HG03095 (cell line): ENCODE measurements at regions not wholly inside any gene's neighbourhood (a gene's known extent, or its start where the extent isn't known, plus 50 kb on each side); places are given as distances from the start of the nearest gene placed in this dataset.

ENCODE experiments used
- ATAC-seq: cut with Tn5 transposase; IDR thresholded peaks from one replicate; pipeline ENCODE4 v1.9.1; 2021; ENCODE audit warnings: moderate library complexity; ENCODE audit not compliant: unreplicated experiment

DNA sequence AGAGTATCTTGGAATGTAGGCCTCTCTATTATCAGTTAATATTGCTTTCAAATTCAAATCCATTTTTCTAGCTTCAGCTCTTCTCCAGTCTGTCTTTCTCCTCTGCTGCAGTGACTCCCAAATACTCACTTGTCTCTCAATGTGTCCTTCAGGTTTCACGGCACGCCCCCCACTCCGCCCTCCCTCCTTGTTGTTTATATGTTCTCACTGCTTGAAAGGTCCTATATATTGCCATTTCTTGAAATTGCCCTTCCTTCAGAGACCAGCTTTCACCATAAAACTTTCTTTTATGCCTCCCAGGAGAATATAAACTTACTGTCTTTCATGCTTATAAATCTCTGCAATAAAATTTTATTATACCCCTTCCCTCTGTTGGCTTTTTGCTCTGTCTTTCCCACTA is 668.2 kb downstream of the CCSER2 start:
- ATAC-seq, result no peak

DNA sequence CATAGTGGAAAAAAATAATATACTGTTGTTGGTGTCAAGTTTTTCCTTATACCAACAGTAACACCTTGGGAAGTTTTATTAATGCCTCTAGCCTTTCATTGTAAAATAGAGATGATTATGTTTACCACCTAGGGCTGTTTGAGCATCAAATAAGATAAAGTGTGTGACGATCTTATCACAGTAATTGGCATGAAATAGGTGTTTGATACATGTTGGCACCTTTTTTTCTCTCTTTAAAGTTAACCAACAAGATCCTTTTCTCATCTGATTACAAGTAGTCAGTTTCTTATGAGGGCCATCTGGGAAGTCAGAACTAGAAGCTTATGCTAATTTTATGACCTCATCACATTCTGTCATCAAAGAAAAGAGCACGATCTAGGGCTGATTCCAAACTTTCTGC is 669.5 kb downstream of the CCSER2 start:
- no peak for ATAC-seq

DNA sequence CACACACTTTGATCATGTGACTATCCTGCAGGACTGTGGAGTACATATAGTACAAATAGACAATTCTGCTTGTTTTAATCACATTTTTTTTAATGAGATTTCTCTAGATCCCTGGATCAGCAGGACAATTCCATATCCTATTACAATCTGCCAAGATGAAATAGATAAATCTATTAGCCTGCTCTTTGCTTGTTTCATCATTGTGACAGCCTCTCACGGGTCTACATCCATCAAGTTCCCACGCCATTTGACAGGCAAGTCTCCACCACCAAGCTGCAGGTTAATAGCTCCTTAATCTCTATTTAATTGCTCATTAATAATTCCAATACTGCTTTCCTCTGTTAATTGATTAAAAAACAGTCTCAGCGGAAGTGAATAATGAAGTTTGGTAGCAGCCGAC is 671.5 kb downstream of the CCSER2 start:
- no peak for ATAC-seq

DNA sequence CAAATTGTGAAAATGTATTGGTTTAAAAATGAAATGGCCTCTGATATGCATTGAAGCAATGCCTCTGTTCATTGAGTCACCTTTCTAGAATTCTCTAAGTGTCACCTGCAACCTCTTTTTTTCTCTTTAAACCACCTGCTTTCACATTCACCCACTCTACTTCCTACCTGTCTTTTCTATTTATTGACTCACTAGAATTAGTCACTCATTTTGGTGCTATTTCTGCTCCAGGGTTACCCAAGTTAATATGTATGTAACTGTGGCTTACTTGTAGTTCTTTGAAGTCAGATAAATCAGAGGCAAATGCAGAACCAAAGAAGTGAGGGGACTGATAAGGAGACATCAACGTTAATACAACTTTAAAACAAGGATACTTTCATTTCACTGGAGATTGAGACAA is 674.7 kb downstream of the CCSER2 start:
- no peak for ATAC-seq

DNA sequence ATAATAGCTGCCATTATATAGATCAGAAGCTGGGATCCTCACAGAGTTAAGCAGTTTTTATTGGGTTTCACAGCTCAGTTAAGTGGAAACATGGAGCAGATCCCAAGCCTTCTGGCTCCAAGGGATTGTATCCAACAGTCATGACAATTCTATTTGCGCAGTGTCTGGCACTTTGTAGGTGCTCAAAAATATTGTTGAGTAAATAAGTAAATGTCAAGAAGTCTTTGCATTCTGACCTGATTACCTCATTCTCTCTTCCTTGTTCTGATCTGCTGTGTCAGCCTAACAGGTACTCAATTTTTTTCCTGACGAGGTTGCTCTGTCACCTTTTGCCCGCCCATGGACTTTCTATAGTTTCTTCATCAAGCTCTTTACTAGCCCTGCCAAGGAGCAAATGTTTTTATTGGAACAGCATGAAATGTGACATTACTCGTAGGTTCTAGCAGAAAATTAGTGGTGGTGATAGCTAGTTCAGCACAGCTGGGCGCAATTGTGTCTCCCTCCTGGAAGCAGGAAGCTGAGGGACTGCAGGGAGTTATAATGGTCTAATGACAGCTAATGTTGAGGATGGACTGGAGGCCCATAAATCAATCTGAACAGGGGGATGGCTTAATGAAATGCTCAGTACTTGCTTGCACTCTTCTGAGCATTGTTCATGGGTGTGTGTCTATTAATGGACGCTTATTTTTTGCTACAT is 680.2 kb downstream of the CCSER2 start:
- ATAC-seq, result no peak

DNA sequence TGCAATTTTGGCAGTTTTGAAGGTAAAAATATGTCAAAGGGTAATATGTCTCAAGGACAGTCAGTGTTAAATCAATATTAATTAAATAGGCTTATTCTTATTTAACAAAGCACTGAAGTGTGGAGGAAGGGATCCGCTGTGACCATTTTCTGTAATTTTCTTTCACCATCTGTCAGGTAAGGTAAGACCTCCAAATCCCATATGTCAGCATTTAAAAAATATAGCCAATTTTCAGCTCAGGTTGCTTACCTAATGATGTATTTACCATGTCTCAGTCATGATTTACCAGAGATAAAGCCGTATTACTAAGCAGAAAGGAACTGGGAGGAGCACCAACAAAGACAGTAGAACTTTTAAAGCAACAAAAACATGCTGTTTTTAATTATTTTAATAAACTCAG is 683.9 kb downstream of the CCSER2 start:
- no peak for ATAC-seq

DNA sequence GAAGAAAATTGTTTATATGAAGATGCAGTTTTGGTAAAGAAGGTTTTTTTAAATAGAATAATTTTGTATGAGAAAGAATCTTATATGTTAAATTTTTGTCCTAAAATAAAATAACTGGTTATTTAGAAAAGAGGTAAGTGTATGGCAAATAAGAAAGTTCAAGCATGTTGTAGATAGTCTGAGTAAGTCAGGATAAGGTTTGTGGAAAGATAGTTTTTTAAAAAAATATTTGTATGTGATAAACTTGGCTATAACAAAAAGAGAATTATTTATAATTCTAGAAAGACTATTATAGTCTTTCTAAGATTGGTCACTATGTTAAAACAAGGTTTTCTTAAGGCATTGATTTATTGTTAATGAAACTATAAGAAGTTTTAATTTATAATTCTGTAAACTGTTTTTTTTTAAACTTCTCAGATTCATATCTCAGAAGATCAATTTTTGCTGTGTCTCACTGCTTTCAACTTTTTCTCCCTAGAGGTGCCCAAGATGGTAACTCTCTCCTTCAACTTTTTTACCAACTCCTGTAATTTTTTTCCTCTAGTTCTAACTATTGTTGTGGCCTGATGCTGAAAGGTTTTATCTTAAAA is 698.6 kb downstream of the CCSER2 start:
- no peak for ATAC-seq

DNA sequence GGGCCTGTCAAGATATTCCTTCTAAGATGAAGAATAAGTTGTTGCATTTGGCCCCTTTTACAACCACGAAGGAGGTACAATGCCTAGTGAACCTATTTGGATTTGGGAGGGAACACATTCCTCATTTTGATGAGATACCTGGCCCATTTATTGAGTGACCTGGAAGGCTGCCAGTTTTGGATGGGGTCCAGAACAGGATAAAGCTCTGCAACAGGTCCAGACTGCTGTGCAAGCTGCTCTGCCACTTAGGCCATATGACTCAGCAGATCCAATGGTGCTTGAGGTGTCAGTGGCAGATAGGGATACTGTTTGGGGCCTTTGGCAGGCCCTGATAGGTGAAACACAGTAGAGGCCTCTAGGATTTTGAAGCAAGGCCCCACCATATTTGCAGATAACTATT is 704.6 kb downstream of the CCSER2 start:
- ATAC-seq, result no peak

DNA sequence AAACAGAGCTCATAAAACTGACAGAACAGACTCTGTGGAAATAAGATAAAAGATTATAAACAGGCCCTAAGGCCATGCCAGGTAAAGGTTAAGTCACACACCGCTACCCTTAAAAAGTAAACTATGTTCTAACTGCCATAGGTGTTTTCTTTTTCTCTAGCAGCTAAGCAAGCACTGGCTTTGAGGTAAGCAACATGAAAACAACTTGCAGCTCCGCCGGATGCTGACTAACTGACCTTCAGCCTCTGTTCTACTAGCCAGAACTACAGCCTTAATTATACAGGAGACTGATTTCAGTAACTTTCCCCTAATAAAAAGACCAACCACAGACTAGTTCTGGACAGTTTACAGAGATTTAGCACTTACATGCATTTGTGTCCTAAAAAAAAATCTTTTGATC is 708.3 kb downstream of the CCSER2 start:
- ATAC-seq, result no peak

DNA sequence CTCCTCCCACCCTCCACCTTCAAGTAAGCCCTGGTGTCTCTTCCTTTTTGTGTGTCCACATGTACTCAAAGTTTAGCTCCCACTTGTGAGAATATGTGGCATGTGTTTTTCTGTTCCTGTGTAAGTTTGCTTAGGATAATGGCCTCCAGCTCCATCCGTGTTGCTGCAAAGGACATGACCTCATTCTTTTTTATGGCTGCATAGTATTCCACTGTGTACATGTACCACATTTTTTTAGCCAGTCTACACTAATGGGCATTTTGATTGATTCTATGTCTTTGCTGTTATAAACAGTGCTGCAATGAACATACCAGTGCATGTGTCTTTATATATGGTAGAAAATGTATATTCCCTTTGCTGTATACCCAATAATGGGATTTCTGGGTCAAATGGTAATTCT is 710.9 kb downstream of the CCSER2 start:
- ATAC-seq, result no peak

DNA sequence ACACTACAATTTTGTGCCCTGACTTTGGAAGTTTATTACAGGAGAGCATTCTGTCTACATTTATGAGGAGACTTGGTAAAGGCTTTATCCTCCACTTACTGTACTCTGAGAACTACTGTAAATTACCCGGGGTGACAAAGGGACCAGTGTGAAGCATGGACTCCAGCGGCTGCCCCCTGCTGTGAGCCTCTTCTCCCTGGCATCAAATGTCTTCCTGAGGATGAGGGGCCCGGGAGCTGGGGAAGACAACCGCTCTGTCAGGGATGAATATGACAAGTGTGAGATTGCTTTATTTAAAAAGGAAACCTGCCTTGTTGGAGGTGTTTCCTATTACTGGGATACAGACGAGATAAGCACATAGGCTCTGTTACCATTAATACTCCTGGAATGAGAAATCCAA is 714.8 kb downstream of the CCSER2 start:
- no peak for ATAC-seq

DNA sequence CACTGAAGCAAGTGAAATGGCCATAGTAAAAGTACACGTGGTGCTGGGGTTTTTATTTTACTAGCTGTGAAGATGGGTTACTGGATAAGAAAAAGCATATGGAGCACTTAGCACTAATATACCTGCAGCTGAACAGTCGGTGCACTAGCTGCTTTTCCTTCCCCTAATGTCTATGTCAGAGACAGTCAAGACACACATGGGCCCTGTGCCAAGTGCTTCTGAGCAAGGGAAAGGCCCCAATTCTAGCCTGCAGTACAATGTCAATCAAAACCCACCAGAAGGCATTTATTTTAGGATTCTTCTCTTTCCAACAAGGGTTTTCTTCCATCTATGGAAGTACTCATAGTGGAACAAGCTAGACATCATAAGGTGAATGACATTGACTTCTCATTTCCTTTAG is 716.7 kb downstream of the CCSER2 start:
- ATAC-seq, result no peak

DNA sequence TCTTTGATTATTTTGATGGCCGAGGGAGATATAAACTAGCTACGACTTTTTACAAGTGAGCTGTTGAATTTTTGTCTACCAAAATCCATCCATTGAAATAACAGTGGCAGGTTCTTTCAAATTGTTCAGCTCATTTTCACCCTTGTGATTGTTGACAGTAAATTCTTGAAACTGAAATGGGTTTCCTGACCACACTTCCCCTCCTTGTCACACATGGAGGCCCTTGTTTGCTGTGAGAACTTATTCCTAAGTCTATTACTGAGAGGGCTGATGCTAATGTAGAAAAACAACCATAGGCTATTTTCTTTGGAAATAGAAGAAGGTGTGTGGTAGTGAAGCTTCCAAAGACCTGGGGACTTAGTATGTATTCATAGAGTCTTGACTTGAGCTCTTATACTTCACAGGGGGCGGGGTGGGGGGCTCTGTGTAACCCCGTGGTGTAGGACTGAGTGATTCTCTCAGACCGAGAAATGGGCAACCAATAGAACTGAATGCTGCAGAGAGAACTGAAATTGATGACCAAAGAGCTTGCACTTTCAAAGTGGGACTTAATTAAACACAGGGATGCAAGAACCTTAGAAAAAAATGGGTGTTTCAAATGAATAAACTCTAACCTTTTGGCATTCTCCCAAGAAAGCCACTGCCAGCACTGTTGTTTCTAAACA is 718.9 kb downstream of the CCSER2 start:
- no peak for ATAC-seq

DNA sequence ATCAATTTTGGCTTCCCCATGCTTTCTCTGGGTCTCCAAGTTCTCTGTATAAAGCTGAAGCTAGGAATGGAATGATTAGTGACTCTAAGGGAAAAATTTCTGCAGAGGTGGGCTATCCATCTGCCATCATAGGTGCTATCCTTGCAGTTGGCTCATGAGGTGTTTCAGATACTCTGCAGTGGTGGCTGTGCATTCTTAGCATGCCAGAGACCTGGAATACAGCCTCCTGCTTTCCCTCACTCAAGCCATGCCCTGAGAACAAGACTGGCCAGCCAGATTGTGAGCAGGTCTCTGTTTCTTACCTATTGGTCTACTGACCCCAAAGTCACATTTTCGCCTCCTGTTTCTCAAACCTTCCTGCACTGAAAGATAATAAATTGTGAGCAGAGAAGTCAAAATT is 719.6 kb downstream of the CCSER2 start:
- ATAC-seq, result no peak

DNA sequence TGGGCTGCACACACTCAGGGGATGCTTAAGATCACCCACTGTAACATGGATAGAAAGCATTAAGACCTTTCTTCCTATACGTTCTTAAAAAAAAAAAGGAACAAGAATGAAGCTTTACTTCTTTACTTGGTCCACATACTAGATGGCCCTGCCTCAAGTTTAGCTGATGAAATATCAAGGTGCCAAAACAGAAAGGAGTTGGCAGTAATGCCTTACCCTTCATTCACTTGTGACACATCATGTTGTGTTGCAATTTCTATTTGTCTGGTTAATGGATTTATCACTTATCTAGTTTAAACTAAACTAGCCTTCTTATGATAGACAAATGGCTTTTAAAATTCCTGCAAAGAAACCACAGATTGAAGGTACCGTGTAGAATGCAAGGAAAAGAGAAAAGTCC is 720.3 kb downstream of the CCSER2 start:
- ATAC-seq, result no peak

DNA sequence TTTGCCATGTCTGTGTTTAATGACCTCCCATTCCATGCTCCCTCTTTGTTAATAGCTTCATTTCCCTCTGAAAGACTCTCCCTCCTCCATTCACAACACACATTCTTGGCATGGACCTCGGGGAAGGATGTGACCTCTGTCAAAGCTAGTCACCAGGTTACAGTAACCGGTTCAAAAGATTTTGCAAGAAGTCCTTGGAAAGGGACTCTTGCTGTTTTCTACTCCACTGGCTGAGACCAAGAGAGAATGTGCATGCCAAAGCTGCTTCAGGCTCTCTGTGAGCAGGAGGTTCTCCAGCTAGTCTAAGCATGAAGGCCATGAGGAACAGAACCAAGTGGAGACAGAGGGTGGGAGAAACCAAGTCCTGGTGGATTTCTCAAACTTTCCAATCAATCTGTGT is 732.6 kb downstream of the CCSER2 start:
- ATAC-seq, result no peak

DNA sequence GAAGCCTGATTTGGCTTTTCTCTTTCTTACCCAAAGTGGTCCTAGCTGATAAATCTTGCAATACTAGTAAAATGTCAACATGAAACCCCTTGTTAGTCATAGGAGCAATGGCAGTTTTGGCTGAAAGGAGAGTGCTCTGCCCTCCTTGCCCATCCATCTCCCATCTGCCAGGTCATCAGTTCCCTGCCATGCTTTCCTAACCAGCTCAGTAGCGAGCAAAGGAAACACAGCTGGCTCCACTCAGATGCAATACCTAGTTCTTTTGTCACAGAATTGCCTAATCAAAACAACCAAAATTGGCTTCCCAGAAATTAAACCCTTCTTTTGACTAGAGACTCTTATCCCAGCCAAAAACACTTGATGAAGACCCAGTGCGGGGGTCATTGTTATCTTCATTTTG is 733.0 kb downstream of the CCSER2 start:
- ATAC-seq, result no peak

DNA sequence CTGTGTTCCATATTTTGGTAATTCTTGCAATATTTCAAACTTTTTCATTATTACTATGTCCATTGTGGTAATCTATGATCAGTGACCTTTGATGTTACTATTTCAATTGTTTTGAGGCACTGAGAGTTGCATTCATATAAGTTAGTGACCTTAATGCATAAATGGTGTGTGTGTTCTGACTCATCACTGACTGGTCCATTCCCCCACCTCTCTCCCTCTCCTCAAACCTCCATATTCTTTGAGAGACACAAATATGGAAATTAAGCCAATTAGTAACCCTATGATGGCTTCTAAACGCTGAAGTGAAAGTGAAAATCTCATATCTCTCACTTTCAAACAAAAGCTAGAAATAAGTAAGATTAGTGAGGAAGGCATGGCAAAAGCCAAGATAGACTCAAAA is 739.6 kb downstream of the CCSER2 start:
- no peak for ATAC-seq

DNA sequence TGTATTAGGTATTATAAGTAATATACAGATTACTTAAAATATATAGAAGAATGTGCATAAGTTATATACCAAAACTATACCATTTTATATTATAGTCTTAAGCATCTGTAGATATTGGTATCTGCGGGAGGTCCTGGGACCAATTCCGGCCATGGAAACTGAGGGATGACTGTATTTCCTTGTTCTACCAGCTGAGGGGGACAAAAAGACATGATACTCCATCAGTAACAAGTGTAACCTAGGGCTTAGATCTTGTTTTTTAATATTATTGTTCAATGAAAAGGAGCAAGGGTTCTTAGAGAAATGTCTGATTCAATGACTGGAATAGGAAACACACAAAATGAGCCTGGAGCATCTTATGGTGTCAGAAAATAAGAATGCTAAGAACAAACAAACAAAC is 752.5 kb downstream of the CCSER2 start:
- ATAC-seq, result no peak

DNA sequence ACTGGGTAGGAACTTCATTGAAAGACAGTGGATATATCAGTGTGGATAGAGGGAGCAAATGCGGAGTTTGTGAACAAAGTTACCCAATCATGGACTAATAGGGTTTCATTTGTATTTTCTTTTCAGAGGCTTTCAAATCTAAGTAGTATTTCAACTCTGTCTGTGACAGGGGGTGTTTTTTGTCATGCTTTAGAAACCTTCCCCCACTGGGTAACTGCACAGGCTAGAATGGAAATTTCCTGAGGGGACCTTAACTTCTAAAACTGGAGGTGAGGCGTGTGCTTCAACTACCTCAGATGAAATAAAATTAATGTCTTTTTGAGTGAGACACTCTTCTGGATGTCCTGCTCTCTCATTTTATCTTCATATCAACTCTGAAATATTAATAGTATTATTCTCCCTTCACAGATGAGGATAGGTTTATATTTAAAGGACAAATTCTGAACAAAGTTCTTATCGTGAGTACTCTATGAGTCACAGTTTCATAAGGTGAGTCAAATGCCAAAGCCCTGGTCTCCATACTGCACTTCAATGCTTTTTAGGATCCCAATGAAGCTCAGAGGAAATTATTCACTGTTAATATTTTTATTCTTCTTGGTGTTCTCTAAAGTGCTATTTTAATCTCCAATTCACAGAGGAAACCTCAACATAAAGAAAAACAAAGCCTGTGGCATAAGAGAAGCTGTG is 770.6 kb downstream of the CCSER2 start:
- ATAC-seq, result no peak

DNA sequence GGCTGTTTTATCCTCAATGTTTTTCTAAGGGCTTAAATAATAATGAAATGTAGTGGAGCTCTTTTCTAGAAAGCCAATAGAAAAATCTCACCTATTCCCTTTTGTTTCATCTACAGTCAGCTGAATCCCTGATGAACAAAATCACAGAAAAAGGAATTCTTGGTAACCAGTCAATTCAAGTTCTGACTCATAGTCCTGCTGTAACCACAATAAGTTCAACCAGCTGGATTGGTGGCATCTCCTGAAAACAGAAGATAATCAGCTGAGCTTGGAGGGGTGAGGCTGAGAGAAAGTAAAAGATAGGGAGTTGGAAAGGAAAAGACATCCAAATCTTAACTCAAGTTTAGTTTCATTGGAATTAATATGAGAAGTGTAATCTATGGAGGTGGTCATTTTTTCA is 772.1 kb downstream of the CCSER2 start:
- no peak for ATAC-seq

DNA sequence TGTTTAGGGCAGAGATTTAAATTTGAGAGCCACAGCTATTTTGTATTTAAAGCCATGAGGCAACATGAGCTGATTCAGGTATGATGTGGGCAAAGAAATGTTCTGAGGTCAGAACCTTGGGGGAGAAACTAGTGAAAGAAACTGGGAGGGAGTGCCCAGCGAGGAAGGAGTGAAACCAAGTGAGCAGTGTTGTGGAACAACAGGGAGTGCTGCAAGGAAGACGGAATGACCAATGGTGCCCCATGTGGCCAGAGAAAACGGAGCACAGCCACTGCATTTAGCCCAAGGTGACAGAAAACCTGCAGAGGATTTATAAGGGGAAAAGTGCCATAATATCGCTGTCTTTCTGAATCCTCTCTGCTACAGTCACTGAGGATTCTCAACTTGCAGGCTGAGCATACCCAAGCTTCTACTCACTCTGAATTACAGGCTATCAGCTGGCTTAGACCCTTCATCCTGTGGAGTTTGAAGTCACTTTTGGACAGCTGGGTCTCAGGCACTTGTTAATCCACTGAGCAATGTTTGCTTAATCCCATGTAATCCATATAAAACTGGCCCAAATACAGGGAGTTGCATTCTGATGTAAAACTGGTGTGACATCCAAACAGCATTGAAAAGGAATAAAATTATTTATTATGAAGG is 777.3 kb downstream of the CCSER2 start:
- ATAC-seq, result no peak
